Adipocyte (in vitro differentiated cells): ENCODE measurements at regions not wholly inside any gene's neighbourhood (a gene's known extent, or its start where the extent isn't known, plus 50 kb on each side); places are given as distances from the start of the nearest gene placed in this dataset.

Source experiments
- DNase-seq: peaks from one replicate; pipeline ENCODE4 v3.0.0-alpha.2; 2015; ENCODE audit warnings: low read depth
- H3K27me3 ChIP-seq: replicated peaks from 2 replicates; pipeline ENCODE4 v1.7.0; 2013; ENCODE audit warnings: mild to moderate bottlenecking, low read length, moderate library complexity; ENCODE audit not compliant: control insufficient read depth, insufficient read depth
- H3K36me3 ChIP-seq: 2 replicates; pipeline ENCODE4 v1.7.0; 2013; ENCODE audit warnings: low read length, mild to moderate bottlenecking, moderate library complexity; ENCODE audit not compliant: control insufficient read depth, insufficient read depth, severe bottlenecking
- H3K4me1 ChIP-seq: 2 replicates; pipeline ENCODE4 v1.7.0; 2013; ENCODE audit warnings: mild to moderate bottlenecking, low read length, moderate library complexity; ENCODE audit not compliant: control insufficient read depth, insufficient read depth
- H3K4me3 ChIP-seq: 2 replicates; pipeline ENCODE4 v1.7.0; 2013; ENCODE audit warnings: mild to moderate bottlenecking, low read length, moderate library complexity
- H3K9ac ChIP-seq: 2 replicates; pipeline ENCODE4 v1.7.0; 2013; ENCODE audit warnings: mild to moderate bottlenecking, low read length, moderate library complexity
- H3K9me3 ChIP-seq: 2 replicates; pipeline ENCODE4 v1.7.0; 2013; ENCODE audit warnings: mild to moderate bottlenecking, low read length, moderate library complexity; ENCODE audit not compliant: control insufficient read depth

DNA sequence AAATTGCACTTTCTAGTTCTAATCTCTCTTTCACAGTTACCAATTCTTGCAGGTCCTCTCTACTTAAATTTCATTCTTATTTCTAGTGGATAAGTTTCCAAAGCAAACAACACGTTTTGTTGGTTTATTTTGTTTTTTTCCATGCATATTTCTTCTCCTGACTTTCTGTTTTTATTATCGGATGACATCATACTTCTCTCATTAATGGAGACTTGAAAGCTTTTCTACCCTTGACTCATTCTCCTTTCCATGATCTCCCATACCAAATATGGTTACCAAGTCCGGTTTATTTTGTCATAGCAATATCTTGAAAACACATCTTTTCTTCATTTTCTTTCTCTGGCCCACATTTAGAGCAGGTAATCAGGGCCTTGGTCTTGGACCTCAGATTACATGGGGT is 796.5 kb downstream of the GALC start:
- no peaks in the 10 kb centered on the region for H3K9me3 ChIP-seq

DNA sequence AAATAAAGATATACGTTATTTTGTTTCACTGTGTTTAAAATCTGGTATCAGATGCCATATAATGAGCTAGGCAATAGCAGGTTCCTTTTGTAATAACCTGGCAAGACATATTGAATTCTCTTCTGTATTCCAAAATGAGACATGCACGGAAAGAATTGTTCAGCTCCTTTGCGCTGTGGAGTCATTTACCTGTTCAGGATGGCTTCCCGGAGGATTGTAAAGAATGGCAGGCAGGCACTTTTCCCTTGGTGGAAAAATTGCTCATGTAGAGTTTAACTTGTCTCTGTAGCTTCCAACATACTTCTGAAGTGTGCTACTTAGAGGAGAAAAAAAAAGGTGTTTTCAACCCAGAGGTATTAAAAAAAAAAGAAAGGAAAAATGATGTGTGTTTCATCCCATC is 805.2 kb downstream of the GALC start:
- no peaks in the 10 kb centered on the region for H3K36me3 ChIP-seq
- H3K4me3 ChIP-seq: no peak overlapping the region
- no peaks in the 10 kb centered on the region for H3K4me1 ChIP-seq
- H3K27me3 ChIP-seq: no peaks in the 10 kb centered on the region
- no peak for DNase-seq
- no peaks in the 10 kb centered on the region for H3K9me3 ChIP-seq
- no peak overlapping the region for H3K9ac ChIP-seq

More for the DNA sequence above, 796.5 kb downstream of the GALC start:
- Histone ChIP-seq H3K9ac (no peak overlapping the region), H3K4me1 (no peaks in the 10 kb centered on the region), H3K36me3 (no peaks in the 10 kb centered on the region), H3K4me3 (no peak overlapping the region), H3K27me3 (no peaks in the 10 kb centered on the region)
- no peak for DNase-seq

DNA sequence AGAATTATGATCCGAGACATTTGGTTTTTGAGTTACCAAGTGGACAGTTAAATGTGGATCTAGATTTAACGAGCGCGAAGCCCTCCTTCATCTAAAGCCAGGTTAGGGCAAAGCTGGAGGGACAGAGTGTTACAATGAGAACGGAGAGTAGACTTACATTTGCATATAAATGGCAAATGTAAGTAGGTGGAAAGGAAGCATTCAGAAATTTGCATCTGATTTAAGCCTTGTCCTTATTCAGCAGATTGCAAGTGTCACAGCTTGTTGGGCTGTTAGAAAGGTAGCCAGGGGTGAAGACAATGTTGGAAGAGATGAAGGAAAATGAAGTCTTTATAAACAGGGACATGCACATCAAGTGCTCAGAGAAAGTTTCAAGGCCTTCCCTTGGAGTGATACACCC is 806.2 kb downstream of the GALC start:
- no peak overlapping the region for H3K4me3 ChIP-seq
- H3K9ac ChIP-seq: no peak overlapping the region
- no peak for DNase-seq
- no peaks in the 10 kb centered on the region for H3K27me3 ChIP-seq
- H3K4me1 ChIP-seq: no peaks in the 10 kb centered on the region
- no peaks in the 10 kb centered on the region for H3K36me3 ChIP-seq
- H3K9me3 ChIP-seq: no peaks in the 10 kb centered on the region

DNA sequence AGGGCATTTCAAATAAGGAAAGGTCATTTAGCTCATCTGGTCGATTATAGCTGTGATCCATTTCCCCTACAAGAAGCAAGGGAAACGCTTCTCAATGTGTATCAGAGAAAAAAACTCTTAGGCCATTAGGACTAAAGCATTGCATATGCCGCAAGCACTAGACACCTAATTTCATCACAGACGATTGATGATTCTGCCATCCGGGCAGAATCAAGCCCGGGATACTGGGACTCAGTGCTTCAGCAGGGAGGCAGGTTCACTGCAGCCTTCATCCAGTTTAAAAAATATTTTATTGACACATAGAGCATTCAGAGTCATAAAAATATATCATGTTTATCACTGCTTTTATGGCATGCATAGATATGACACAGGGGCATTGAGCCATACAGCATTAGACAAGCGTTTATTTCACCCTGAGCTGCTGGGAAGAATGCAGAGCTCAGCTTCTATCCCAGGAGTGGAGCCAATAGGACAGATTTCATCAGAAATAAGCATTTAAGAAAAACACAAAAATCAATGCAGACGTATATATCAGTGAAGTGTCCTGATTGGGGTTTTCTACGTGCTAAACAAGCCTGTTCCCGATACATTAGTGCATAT is 806.9 kb downstream of the GALC start:
- Histone ChIP-seq H3K4me1 (no peaks in the 10 kb centered on the region), H3K36me3 (no peaks in the 10 kb centered on the region), H3K27me3 (no peaks in the 10 kb centered on the region), H3K4me3 (no peak overlapping the region), H3K9me3 (no peaks in the 10 kb centered on the region), H3K9ac (no peak overlapping the region)
- no peak for DNase-seq

DNA sequence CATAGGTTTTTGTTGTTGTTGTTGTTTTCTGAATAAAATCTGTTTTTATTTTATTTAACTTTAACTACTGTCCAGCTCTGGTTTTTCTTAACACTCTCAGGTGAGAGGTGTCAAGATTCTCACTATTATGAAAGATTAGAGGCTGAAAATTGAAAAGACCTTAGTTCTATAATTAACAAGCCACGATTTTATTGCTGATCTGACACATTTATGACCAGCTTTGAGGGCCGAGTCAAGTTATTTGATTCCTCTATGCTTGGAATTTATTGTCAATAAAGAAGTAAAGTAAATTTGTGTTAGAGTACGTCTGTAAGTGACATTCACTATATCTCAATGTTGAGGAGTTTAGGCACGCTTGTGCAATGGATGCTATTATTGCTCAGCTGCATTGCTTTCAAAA is 808.8 kb downstream of the GALC start:
- H3K9ac ChIP-seq: no peak overlapping the region
- H3K36me3 ChIP-seq: no peaks in the 10 kb centered on the region
- no peak overlapping the region for H3K4me3 ChIP-seq
- no peaks in the 10 kb centered on the region for H3K27me3 ChIP-seq
- no peaks in the 10 kb centered on the region for H3K4me1 ChIP-seq
- DNase-seq: no peak
- H3K9me3 ChIP-seq: no peaks in the 10 kb centered on the region

DNA sequence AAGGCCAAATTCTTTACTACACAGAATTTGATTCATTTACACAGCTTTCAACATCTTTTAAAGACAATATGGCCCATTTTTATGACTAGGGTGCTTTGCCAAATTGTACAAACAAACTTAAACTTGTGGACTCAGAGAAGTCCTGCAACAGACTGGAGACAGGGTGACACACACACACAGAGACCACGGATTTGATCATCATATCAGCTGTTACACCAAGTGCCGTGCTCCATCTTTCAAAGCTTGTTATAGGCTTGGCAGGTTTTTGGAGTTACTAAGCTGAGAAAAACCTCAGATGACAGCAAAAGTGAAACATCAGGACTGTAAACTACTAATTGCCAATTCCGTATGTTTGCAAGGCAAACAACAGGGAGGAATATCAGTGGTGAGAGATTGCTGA is 811.7 kb downstream of the GALC start:
- DNase-seq: no peak
- H3K4me3 ChIP-seq: no peak overlapping the region
- no peaks in the 10 kb centered on the region for H3K9me3 ChIP-seq
- H3K9ac ChIP-seq: no peak overlapping the region
- no peaks in the 10 kb centered on the region for H3K4me1 ChIP-seq
- H3K27me3 ChIP-seq: no peaks in the 10 kb centered on the region
- no peaks in the 10 kb centered on the region for H3K36me3 ChIP-seq

DNA sequence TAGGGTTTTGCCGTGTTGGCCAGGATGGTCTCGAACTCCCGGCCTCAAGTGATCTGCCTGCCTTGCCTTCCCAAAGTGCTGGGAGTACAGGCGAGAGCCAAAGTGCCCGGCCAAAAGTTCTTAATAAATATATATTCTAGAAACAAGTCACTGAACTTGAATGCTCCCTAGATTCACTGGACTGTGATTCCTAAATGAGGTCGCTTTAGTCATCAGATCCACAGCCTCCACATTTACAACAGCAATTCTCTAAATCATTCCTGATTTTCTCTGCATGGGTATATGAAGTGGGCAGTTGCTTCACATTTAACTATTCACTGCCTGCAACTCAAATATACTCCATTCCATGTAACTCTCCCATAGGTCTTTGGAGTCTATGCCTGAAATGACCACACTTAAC is 813.0 kb downstream of the GALC start:
- Histone ChIP-seq H3K27me3 (no peaks in the 10 kb centered on the region), H3K4me1 (no peaks in the 10 kb centered on the region), H3K36me3 (no peaks in the 10 kb centered on the region), H3K9me3 (no peaks in the 10 kb centered on the region), H3K9ac (no peak overlapping the region), H3K4me3 (no peak overlapping the region)
- DNase-seq: no peak

DNA sequence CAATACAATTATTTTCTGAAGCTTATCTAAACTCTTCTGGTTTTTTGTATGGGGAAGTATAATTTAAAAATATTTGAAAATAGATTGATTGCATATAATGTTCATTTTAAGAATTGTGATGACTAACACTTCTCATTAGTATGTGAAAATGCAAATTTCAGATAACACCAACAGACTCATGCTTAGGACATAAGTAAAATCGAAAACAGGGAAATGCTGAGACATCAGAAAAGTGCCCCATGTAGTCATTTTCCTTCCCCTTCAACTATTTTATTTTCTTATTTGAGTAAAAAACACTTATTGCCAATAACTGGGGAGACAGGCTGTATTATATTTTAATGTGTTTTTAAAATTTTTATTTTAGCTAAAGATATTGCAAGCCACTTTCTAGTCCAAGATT is 814.7 kb downstream of the GALC start:
- peaks cover 12% of the 10 kb centered on the region for H3K4me1 ChIP-seq
- H3K9ac ChIP-seq: no peak overlapping the region
- H3K9me3 ChIP-seq: no peaks in the 10 kb centered on the region
- H3K27me3 ChIP-seq: no peaks in the 10 kb centered on the region
- DNase-seq: no peak
- no peaks in the 10 kb centered on the region for H3K36me3 ChIP-seq
- no peak overlapping the region for H3K4me3 ChIP-seq

DNA sequence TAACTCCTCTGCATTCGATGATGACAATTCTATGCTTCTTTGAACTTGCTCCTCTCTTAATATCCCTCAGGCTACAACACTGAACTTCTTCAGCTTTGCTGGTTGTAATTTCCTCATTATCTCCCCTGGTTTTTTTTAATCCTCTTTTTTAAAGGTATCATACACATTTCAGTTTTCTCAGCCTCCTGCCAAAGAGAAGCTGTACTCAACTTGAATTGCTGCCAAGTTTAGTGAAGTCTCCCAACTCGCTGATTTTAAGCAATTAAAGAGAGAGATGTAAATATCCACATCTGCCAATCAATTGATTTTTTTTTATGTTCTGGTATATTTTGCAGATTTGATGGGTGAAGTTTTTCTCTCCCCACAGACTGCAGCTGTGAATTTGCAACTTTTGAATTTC is 817.8 kb downstream of the GALC start:
- no peaks in the 10 kb centered on the region for H3K27me3 ChIP-seq
- H3K9ac ChIP-seq: no peak overlapping the region
- no peaks in the 10 kb centered on the region for H3K9me3 ChIP-seq
- H3K36me3 ChIP-seq: no peaks in the 10 kb centered on the region
- no peak for DNase-seq
- peaks cover 12% of the 10 kb centered on the region for H3K4me1 ChIP-seq
- H3K4me3 ChIP-seq: no peak overlapping the region

DNA sequence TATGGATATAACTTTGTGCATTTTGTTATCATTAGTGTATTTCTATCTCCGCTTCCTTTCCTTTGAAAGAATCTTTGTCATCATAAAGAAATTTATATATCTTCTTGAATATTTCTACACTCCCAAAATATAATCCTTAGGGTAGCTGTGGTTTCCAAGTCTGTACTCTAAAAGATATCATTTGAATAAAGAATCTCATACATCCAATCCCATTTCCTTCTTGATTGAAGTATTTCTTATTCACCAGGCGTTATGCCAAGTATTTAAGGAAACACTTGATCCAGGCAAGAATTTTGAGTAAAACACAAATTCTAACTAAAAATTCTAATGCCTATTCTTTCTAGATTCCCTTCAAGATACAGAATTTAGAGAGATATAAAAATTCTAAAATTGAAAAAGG is 821.8 kb downstream of the GALC start:
- Histone ChIP-seq H3K9ac (no peak overlapping the region), H3K27me3 (no peaks in the 10 kb centered on the region), H3K9me3 (no peaks in the 10 kb centered on the region), H3K36me3 (no peaks in the 10 kb centered on the region), H3K4me1 (peaks cover 12% of the 10 kb centered on the region), H3K4me3 (no peak overlapping the region)
- DNase-seq: no peak

DNA sequence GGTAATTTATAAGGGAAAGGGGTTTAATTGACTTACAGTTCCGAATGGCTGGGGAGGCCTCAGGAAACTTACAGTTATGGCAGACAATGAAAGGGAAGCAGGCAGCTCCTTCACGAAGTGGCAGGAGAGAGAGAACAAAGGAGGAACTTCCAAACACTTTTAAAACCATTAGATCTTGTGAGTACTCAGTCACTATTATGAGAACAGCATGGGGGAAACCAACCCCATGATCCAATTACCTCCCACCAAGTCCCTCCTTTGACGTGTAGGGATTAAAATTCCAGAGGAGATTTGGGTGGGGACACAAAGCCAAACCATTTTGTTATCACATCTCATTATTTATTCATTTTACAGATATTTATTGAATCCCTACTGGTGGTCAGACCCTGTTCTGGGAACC is 822.8 kb downstream of the GALC start:
- H3K9me3 ChIP-seq: no peaks in the 10 kb centered on the region
- H3K4me1 ChIP-seq: peaks cover 12% of the 10 kb centered on the region
- no peaks in the 10 kb centered on the region for H3K36me3 ChIP-seq
- H3K4me3 ChIP-seq: no peak overlapping the region
- H3K9ac ChIP-seq: no peak overlapping the region
- no peaks in the 10 kb centered on the region for H3K27me3 ChIP-seq
- DNase-seq: no peak

DNA sequence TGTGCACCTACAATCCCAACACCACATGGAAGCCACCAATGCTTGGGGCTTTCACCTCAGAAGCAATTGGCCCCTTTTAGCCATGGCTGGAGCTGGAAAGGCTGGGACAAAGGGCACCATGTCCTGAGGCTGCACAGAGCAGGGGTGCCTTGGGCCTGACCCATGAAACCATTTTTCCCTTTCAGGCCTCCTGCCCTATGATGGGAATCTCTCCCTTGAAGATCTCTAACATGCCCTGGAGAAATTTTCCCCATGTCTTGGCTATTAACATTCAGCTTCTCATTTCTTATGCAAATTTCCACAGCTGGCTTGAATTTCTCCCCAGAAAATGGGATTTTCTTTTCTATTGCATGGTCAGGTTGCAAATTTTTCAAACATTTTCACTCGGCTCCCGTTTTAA is 823.6 kb downstream of the GALC start:
- Histone ChIP-seq H3K9ac (no peak overlapping the region), H3K9me3 (no peaks in the 10 kb centered on the region), H3K4me1 (peaks cover 7% of the 10 kb centered on the region), H3K36me3 (no peaks in the 10 kb centered on the region), H3K27me3 (no peaks in the 10 kb centered on the region), H3K4me3 (no peak overlapping the region)
- no peak for DNase-seq
